Stimulated activated CD4-positive, alpha-beta T cell treated with anti-CD3 and anti-CD28 coated beads, Interleukin-2, amount 100 ng/mL, for 24 hours (primary cell): ENCODE measurements at regions not wholly inside any gene's neighbourhood (a gene's known extent, or its start where the extent isn't known, plus 50 kb on each side); places are given as distances from the start of the nearest gene placed in this dataset.

Source experiments
- DNase-seq, 2 donors: peaks; one replicate each; pipeline ENCODE4 v3.0.0-alpha.2; 2020

DNA sequence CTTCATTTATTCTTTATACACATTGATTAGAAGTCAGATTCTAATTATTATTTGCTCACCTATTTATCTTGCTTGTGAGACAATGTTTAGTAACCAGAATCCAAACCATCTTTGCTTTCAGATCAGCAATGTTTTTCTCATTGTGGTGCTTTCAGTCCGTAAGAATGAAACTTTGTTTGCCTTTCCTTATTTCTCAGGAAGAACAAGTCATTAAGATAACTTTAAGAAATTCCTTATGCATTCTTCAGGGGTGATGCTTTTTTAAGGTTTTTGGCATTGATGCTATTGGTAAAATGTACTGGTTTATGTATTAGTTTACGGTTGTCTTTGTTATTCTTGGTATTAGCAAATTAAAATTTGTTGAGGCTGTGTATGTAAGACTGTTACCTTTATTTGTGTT, 120.8 kb upstream of the POU1F1 start:
- no peak for DNase-seq

DNA sequence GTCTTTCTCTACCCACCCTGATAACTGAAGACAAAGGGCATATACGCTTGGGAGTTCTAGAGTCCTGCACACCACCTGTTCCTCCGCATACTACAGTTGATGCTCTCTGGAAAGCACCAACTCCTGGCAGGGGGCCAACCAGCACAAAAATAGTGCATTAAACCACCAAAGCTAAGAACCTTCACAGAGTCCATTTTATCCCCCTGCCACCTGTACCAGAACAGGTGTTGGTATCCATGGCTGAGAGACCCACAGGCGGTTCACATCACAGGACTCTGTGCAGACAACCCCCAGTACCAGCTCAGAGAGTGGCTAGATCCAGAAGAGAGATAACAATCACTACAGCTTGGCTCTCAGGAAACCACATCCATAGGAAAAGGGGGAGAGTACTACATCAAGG, 114.4 kb upstream of the POU1F1 start:
- DNase-seq: no peak

DNA sequence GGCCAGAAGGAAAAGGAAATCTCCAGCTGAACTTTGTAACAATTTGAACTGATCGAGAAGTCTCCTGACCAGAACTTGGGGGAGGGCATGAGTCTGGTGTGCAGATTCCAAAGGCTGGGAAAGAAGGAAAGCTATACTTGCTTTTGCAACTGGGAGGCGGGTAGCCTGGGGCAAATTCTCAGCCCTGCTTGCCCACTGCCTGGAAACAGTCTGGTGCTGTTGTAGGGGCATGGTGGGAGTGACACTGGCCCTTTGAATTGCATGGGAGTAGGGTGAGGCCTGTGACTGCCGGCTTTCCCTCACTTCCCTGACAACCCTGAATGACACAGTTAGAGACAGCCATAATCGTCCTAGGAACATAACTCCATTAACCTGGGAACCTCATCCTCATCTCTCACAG, 114.0 kb upstream of the POU1F1 start:
- no peak for DNase-seq

DNA sequence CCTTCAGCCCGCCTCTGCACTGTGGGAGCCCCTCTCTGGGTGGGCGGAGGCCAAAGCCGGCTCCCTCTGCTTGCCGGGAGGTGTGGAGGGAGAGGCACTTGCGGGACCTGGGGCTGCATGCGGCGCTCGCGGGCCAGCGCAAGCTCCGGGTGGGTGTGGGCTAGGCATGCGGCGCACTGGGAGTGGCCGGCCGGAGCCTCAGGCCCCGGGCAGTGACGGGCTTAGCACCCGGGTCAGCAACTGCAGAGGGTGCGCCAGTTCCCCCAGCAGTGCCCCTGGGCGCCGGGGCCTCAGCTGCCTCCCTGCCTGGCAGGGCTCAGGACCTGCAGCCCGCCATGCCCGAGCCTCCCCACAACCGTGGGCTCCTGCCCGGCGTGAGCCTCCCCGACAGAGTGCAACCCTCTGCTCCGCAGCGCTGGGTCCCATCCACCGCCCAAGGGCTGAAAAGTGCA, 98.9 kb upstream of the POU1F1 start:
- DNase-seq: no peak

DNA sequence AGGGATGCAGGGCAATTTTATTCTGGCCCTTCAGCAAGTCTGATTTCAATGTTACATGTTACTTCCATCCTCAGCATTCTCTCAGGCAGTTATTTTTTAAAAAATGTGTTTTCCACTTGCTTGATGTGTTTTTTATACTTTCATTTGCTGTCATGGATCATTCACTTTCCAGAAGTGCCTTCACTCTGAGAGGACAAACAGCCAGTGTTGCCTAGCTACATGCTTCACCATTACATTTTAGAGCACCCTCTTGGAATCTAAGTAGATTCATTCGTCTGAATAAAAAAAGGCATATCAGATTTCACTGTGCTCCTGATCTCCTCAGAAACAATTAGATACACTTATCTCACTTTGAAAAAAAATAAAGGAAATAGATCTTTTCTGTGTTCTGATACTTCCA, 93.6 kb upstream of the POU1F1 start:
- no peak for DNase-seq

DNA sequence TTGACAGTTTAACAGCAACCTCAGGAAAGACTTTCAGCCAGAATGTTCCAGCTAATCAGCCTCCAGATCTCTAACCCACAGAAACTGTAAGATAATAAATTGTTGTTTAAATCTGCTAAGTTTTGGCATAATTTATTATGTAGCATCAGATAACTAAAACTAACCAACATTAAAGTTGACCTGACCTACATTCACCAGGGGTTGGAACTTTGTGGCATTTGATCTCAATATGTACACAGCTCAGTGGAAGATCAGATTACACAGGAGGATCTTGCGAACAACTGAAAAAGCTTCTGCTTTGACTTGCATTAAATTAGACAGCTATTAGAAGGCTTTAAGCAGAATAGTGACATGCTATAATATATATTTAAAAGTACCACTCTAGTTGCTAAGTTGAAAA, 91.4 kb upstream of the POU1F1 start:
- DNase-seq: no peak

DNA sequence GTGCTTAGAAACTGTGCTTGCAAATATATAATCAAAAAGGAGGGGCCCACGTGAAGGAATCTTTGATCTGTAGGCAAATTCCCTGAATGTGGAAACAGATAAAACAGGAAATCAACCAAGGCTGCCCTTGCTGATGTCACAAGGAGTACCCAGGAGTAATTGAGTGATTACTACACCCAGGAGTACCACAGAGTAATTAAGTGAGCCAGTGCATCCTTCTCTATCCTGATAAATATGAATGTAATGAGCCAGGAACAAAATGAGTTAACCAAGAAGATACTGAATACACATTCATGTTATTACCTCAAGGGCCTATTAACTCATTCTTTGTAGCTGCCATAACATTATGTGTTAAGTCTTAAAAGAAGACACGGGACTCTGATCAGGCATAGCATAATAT, 87.3 kb upstream of the POU1F1 start:
- DNase-seq: no peak

DNA sequence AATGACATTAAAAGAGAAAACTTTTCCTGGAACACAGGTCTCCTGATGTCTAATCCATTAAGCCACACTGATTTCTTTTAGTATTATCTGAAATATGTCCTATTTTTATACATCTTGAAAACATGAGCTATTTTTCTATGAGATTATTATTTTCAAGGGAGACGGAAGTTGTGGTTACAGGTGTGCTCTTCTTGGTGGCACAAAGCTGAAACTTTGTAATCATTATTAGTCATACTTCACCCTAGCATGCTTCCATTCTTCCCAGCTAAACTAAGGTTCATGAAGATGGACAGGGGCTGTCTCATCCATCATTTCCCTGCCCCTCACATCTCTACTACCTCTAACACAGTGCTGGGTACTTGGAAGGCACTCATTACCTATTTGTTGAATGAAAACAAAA, 85.6 kb upstream of the POU1F1 start:
- DNase-seq: no peak

DNA sequence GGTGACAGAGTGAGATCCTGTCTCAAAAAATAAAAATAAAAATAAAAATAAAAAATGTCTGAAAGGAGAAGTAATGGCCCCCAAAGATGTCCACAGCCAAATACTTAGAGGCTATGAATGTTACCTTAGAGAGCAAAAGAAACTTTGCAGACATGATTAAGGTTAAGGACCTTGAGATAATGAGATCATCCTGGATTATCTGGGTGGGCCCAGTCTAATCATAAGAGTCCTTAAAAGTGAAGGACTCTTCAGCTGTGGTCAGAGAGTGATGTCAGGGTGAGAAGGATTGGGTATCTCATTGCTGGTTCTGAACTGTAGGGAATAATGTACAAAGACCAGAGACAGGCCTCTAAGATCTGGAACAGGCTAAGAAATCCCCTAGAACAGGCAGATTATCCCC, 84.9 kb upstream of the POU1F1 start:
- DNase-seq: no peak

DNA sequence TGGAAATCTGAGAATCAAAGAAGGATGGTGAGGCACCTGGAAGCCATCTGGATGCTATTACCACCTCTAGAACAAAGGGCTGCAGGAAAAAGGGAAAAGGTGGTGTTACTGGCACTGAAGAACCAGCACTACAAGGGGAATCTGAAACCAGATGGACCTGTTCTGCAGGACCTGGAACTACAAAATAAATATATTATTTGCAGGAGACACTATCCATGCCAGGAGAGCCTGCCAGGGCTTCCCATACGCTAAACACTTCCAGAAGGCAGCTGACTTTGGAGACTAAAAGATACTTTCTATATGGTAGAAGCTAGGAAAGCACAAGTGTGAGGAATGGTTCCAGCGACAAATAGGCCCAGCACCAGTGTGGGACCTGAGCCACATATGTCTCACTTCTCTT, 83.4 kb upstream of the POU1F1 start:
- DNase-seq: no peak

DNA sequence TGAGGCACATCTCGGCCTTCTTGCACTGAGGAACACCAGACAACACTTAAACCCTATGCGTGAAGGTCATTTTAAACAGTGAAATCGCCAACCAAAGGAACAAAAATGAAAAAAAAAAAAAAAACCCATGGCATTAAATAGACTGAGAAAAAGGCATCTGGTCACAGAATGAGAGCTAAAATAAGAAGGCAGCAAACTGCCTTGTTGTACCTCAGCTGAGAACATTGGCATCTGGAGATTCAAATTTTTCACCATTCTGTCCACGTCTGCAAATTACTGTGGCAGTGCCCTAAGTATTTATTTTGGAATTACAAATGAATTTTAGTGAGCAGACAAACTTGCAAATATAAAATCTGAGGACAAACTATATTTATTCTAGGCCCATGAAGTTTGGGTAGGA, 82.6 kb upstream of the POU1F1 start:
- DNase-seq: no peak

DNA sequence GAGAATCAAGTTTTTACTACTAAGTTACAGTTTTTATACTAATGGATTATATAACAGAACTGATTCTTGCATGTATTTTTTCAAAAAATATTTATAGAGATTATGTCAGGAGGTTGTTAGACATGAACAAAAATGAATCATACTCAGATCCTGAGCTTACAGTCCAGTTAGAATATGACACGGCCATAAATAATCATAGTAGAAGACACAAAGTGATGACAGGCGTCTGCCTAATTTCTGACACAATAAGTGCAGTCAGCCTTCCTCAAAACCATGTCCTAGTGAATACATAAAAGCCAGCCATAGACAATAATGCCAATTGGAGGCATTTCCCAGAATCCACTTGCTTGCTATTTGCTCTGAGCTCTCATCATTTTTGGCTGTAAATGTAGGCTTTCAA, 81.7 kb upstream of the POU1F1 start:
- DNase-seq: no peak

DNA sequence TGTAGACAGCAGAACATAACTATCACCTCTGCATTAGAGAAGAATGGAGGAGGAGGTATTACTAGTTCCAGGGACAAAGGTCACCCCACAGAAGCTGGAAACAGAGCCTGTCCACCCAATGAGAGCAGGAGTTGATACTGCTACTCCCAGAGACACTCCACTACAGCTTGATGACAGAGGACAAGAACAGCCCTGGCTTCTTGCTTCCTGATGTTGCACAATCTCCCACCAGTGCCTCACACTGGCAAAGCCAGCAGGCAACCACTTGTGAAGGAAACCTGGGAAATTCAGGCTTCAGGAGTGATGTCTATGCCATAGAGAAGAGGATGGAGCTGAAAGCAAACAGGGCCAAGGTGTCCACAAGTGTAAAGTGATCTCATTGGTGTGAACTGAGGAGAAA, 78.0 kb upstream of the POU1F1 start:
- DNase-seq: no peak

DNA sequence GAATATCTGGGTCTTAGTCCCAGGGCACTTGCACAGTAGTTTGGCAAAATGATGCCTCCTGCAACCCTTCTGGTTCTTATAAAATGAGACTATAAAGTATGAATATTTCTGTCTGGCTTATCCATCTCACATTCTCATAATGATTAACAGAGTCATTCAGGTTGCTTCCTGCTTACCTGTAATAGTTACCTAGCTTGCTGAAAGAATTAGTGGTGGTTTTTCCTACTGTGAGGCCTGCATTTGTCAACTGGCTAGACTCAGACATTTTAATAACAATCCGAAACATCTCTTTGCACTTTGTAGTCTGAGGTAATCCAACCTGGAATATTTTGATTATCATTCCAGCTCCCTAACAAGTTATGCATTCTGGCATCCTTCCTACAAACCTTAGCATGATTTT, 75.6 kb upstream of the POU1F1 start:
- no peak for DNase-seq

DNA sequence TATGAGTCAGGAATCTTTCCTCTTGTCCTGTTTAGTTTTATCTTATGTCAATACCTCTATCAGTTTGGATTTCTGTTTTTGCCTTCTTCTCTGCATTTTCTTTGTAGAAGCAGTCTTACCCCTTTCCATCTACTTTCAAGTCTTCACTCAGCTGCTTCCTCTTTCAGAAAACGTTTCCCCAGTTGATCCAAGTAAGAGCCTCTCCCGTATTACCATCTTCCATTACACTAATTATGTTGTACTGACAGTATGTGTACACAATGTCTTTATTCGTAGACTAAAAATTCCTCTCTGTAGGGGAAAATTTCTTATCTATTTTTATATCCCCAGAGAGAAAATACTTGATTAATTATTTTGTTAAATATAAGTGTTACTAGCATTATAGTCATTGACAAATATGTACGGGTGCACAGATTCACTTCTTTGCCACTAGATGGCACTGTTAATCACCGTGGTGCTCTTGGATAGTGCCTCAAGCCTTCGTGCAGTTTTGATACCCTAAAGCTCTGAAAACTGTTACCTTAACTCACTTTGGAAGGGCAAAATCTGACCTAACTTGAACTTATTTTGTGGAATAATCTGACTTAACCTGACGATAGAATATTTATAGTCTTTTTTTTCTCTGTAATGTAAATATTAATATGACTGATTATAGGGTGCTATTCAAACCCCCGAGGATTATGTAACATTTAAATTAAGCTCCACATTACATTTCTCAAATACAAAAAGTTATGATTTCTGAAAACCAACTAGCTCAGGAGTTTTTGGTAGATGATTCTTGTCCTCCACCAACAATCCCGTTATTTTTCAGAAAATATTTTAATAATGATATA, 74.2 kb upstream of the POU1F1 start:
- no peak for DNase-seq

DNA sequence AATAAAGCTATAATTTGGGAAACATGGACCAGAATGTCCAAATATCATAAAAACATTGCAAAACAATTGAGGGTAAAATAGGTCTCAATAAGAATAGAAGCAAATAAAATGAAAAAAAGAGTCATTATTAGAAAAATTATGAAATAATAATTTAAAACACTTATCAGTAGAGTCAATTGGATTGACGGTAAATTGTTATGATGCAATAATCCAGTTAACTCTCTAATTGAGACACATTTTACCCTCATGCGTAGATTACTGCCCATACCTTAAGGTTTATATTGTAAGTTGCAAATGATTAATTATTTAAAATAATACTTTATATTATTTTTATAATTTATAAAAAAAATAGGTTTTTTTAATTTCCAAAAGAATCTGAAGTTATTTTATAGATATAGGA, 73.4 kb upstream of the POU1F1 start:
- DNase-seq: no peak

DNA sequence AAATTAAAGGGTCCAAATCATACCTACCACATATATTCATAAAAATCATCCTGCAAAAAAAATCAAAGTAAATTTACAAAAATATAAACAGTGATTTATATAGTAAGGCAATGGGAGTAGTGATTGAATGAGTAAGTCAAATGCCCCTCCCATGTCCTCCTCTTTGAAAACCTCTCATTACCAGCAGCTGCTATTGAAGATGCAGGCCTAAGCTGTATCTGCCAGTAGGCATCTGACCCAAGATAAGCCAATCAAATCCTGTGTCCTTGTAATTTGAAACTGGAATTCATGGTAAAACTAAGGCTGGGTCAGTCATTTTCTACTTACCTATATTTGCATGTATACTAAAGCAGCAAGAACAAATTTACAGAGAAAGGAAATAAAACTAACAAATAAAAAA, 60.4 kb upstream of the POU1F1 start:
- DNase-seq: no peak

DNA sequence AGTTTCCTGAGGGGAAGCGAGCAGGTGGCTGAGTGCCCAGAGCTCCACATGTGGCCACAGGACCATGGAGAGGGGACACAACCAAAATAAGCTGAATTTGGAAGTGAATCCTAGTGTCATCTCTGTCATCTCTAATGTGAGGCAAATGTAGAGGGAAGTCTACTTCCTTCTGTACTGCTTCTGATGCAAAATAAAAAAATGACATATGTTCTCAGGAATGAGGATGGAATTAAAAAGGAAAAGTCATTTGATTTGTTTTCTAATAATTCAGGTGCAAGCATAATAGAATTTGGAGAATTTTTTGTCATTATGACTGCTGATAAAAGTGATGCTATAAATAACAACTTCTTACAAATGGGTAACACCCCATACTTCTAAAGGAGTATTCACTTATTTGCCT, 59.5 kb upstream of the POU1F1 start:
- no peak for DNase-seq

DNA sequence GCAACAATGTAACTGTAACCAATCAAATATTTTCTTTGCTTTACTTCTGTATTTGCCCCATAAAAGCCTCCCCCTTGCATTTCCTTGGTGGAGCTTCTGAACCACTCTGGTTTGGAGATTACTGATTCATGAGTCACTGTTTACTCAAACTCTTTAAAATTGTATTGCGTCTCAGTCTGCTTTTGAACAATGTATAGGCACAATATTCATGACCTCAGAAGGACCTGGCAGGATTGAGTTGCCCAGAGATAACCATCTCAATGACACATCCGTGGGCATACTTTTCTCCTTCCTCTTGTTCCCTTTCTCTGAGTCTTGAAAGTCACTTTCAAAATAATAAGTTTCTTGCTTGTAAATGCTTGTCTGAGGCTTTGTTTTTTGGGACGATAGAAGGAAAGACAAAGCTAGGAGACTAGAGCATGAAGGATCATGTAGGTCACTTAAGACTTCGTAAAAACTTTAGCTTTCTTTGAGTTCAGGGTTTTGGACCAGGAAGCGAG, 57.1 kb upstream of the POU1F1 start:
- DNase-seq: no peak

DNA sequence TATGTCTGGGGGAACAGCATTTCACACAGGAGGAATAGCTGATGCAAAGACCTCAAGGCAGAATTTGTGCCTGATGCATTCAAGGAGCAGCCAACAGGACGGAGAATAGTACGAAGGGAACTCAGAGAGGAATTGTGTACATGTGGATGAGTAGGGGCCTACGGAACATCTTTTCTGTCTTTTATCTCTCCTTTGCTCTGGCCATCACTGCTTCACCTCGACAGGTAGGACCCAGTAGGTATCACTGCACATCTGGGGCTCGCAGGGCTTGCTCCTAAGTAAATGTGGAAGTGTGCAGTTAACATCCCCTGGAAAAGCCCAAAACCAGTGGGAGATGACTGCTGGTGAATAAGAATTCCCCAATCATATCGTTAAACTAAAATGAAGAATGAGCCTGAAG, 56.4 kb upstream of the POU1F1 start:
- no peak for DNase-seq

DNA sequence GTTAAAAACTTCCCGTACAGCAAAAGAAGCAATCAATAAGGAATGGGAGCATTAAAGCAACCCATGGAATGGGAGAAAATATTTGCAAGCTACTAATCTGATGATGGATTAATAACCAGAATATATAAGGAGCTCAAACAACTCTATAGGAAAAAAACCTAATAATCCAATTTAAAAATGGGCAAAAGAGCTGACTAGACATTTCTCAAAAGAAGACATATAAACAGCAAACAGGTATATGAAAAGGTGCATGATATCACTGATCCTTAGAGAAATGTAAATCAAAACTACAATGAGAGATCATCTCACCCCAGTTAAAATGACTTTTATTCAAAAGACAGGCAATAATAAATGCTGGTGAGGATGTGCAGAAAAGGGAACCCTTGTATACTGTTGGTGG, 52.7 kb upstream of the POU1F1 start:
- DNase-seq: no peak
